Stimulated activated CD8-positive, alpha-beta memory T cell treated with anti-CD3 and anti-CD28 coated beads, Interleukin-2, amount 100 ng/mL, for 1 hour (primary cell): ENCODE measurements at regions not wholly inside any gene's neighbourhood (a gene's known extent, or its start where the extent isn't known, plus 50 kb on each side); places are given as distances from the start of the nearest gene placed in this dataset.
"Not testable (repeated sequence)": the region's sequence is repeated elsewhere in the genome, so short reads cannot be mapped to it uniquely, and the experiment has no call there.

ENCODE experiments used
- DNase-seq, 2 donors: peaks; one replicate each; pipeline ENCODE4 v3.0.0-alpha.2; 2020; ENCODE audit warnings: low read depth in 2 of 2

DNA sequence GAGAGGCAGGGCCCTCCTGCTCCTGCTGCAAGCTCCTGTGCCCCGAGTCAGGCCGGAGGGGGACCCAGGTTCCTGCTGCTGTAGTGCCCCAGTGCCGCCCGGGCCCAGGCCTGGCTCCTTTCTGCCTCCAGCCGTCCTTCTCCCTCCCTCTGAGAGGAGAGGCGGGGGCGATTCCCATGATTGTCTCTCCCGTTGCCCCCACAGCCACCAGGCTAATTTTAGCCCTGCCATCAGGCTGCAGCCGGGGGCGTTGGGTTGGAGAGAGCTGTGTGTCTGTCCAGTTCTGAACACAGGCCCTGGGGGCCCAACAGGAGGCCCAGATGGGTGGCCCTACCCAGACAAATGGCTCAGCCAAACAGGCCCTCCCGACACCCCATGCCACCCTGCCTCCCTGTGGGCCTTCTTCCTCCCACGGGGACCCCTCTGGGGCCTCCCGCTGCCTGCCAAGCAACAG is 214.8 kb downstream of the TBC1D2B start:
- DNase-seq: no peak

DNA sequence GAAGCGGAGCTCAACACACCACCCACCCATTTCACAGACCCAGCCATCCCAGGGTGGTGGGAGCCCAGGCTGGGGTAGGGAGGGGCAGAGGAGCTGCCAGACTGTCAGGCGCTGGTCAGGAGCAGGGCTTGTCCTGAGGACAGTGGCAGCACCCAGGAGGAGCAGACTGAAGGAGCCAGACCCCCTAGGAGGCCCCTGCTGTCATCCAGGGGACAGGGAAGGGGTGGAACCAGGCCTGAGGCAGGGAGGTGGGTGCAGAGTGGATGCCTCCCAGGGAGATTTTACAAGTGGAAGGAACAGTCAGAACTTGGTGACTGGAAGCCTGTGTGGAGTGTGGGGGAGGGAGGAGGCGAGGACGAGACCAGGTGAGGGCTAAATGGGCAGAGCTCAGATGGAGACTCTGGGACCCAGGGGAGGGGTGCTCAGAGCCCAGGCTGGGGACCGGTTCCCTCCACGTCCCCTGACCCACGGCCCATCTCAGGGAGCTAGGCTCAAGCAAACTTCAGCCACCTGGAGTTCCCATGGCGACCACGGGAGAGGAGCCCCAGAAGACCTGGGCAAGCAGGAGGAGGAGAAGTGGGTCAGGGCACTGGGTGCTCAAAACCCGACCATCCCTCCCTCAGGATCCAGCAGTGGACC is 215.4 kb downstream of the TBC1D2B start:
- DNase-seq: not testable (repeated sequence)

DNA sequence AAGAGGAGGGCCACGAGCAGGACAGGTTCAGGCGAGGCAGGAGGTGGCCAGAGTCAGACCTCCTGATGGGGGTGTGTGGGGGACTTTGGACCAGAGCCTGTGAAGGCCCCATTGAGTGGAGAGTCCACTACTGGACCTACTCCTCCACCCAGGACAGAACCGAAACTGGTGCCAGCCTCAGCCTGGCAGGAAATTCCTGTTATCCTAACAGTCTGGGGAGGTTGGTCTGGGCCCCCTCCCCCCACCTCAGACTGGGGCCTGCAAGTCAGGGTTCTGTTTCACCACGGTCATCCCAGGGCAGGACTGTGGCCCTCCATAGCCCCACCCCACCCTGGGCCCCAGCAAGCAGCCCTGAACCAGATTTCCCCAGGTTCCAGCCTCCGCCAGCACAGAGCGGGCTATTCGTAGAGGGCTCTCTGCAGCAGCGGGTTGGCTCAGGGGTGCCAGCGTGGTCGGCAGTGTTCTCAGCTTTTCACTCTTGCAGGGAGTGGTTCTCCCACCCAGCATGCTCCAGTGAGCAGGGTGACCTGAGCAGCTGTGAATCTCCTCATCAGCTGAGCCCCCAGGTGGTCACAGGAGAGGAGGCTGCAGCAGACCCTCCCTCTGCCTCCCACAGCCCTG is 217.3 kb downstream of the TBC1D2B start:
- DNase-seq: no peak

DNA sequence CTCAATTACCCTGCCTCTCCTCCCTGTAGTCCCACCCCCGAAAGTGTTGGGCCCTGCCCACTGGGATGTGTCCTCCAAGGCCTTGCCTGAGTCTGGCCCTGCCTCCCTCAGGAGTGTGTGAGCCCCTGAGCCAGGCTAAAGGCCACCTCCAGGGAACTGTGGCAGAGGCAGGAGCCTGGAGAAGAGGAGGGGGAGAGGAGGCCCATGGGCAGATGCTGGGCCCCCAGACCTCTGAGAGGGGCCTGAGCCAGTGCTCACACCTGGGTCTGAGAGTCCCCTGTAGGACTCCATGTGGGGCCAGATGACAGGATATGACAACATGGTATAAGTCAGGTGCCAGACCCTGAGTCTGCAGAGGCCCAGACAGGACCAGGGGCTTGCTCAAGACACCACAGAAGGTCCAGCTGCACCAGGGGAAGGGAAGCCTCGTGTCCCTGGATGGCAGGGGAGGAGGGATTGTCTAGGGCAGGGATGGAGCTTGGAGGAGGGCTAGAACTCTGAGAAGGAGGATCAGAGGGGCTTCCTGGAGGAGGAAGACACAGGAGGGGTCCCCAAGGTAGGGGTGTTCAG is 217.9 kb downstream of the TBC1D2B start:
- no peak for DNase-seq

DNA sequence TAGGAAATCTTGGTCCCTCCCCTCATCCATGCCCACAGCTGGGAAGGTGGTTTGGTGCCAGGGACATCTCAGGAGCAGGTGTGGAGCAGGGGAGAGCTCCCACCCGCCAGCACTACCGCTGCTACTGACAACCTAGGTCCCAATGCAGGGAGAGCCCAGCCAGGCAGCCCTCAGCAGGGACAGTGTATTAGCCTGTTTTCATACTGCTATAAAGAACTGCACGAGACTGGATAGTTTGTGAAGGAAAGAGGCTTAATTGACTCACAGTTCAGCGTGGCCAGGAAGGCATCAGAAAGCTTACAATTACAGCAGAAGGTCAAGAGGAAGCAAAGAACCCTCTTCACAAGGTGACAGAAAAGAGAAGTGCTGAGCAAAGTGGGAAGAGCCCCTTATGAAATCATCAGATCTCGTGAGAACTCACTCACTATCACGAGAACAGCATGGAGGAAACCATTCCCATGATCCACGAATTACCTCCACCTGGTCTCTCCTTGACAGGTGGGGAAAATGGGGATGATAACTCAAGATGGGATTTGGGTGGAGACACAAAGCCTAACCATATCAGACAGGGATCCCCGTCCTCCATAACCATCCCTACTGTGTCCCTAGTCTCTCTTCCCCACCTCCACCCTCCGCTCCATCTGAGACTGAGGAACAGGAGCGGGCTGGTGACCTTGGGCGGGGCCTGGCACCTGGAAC is 218.6 kb downstream of the TBC1D2B start:
- no peak for DNase-seq

DNA sequence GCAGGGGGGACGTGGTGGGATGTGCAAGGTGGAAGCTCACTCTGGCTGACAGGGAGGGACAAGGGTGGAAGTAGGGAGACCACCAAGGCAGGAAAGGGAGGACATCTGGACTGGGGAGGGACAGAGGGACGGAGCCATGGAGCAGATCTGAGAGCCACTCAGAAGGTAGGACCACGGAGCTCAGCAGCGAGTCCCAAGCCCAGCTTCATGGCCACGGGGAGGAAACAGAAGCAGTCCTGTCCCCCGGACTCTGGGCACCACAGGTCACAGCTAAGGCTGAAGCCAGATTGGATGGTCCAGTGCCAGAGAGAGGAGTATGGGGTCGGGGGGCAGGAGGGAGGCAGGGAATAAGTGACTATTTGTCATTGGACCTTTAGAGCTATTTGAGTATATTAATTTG is 220.1 kb downstream of the TBC1D2B start:
- no peak for DNase-seq

DNA sequence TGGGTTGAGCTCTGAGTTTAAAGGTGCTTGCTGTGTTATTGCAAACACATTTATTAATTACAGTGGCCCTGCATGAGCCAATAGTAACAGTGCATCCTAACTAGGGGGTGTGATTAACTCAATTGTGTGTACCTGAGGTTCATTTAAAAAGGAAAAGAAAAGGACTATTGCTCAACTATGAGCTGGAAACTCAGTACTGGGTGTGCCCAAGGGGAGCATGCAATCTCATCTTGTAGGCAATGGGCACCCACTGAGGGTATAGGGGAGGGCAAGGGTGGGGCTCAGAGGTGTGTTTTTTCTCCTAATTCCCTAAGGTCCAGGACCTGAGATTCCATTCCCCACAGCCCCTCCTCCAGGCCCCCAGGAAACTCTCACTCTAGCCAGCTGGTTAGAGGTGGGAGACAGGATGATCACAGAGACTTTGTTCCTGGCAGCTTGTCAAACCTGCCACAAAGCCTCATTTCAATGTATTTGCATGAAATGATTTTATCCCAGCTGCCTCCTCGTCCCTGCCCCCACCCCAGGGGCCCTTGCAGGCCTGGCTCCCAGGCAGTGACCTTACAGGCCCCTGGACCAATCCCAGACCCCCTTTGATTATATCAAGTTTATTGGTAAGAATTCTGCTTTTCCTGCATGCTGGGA is 220.7 kb downstream of the TBC1D2B start:
- DNase-seq: no peak

DNA sequence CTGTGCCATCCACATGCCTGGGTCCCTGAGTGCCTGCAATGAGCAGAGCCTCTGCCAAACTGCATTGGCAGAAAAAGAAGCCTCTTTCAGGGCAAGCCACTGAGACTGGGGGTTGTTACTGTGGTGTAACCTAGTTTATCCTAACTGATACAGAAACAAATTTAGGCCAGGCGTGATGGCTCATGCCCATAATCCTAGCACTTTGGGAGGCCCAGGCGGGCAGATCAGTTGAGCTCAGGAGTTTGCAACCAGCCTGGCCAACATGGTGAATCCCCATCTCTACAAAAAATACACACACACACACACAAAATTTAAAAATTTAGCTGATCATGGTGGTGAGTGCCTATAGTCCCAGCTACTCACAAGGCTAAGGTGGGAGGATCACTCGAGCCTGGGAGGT is 221.6 kb downstream of the TBC1D2B start:
- no peak for DNase-seq

DNA sequence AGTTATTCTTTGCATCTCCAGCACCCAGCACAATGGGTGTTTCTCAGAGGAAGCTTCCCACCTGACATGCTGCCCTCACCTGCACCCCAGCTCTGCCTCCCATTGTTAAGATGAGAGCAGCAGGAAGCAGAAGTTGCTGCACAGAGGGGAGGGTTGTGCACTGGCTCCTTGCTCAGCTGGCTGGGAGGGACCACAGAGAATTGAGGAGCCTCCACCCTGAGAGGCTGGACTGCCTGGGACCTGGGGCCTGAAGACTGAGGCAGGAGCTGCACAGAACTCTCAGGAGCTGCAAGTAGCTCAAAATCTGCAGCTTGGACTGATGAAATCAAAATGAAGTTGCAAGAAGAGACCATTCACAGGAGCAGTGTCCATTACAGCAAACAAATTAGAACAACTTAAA is 222.3 kb upstream of the LINGO1 start:
- no peak for DNase-seq

DNA sequence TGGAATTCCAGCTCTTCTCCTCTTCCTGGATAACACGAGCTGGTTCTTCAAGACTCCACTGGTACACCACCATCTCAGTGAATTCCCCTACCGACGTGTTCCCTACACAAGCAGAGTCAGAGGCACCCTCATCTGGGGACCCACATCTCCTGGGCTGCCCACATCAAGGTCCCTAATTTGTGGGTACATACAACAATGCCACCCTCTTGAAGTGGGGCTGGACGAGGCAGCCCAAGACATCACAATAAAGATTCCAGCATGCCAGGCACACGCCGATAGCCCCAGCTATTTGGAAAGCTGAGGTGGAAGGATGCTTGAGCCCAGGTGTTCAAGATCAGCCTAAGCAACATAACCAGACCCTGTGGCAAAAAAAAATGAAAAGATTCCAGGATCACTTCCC is 221.2 kb upstream of the LINGO1 start:
- DNase-seq: no peak

DNA sequence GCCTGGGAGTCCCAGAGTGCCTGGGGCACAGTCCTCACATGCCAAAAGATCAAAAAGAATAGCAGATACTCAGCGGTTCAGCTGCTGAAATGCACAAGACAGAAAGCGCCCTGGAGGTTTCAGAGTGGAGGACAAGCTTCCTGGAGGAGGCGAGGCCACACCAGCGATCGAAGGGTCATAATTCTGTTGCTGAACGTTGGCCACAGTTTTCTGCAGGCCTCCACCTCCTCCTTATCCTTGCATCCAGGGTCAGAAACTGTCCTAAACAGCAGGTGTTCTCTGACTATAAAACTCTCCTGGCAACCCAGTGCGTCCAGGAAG is 220.3 kb upstream of the LINGO1 start:
- DNase-seq: no peak

DNA sequence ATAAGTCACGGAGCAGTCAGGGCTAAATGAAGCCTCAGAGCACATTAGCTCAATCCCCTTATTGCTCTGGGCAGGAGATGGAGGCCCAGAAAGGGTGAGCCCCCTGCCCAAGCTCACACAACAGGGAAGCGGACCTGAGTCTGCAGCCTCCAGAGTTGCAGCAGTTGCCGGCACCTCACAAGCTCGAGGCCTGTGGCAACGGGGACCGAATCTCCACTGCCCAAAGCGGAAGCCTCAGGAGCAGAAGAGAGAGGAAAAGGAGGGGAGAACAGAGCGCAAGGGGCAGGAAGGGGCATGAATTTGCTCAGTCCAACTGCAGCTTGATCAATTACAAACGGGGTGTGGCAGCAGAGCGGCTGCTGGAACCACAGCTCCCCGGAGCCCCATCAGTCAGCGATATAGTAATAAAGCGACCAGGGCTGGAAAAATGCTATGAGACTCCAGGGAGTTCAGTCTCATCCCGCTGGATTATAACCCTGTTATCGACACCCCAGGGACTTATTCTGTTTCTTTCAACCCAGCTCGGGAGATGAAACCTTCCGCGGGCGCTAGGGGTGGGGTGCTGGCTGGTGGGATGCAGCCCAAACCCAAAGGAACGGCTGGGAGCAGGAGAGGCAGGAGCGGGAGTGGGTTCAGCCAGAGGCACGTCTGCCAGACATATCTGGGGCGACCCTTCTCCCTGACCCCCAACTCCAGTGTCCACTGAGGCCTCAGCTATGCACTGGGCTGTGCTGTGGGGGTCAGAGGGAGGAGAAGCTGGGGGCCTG is 219.7 kb upstream of the LINGO1 start:
- DNase-seq: no peak

DNA sequence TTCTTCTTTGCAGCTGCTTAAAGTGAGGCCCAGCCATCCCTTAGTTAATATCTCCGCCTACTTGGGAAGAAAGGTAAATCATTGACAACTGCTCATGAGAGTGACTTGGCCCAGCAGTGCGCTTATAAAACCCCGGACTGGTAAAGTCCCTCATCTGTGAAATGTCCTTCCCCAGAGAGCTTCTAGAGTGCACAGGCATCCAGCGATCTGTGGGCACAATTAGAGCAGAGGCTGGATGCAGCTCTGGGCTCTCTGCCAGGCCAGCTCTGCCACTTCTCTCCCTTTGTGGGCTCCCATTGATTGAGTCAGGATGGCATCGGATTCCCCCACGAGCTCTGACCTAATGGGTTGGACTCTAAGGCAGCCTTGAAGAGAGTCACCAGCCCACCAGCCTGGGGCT is 219.0 kb upstream of the LINGO1 start:
- no peak for DNase-seq

DNA sequence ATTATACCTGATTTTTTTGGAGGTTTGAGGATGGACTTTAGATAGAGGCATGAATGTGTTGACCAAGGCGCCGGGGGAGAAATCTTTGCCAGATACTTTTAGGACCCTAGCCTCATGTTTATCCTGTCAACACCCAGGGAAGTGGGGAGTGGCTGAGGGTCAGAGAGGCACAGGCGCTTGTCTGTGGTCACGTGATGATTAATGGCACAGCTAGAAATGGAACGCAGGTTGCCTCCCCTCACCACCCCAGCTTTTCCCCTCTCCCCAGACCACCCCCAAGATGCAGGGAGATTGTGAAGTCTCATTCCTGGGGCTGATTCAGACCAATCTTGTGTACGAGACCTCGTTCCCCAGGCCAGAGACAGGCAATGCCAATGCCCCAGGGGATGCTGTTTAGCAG is 218.4 kb upstream of the LINGO1 start:
- DNase-seq: no peak

DNA sequence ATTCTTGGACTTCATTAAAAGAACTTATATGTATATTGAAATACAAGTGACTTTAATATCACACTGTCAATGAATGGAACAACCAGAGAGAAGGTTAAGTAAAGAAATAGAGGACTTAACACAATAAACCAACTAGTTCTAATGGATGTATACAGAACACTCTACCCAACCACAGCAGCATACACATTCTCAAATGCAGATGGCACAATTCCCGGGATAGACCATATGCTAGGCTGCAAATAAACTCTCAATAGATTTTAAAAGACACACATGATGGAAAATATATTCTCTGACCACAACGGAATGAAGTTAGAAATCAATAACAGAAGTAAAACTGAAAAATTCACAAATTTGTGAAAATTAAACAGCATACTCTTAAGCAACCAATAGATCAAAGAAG is 214.3 kb upstream of the LINGO1 start:
- no peak for DNase-seq

DNA sequence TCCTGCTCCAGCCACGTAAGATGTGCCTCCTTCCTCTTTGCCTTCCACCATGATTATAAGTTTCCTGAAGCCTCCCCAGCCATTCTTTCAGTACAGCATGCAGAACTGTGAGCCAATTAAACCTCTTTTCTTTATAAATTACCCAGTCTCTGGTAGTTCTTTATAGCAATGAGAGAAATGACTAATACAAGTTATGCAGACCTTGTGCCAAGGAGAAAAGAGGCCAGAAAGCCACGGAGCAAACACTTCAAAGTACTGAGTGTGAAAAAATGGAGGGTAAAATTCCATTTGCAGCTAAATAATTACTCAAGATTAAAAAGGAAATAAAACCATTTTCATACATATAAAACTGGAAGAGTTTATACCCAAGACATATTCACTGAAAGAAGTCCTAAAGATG is 213.6 kb upstream of the LINGO1 start:
- no peak for DNase-seq

DNA sequence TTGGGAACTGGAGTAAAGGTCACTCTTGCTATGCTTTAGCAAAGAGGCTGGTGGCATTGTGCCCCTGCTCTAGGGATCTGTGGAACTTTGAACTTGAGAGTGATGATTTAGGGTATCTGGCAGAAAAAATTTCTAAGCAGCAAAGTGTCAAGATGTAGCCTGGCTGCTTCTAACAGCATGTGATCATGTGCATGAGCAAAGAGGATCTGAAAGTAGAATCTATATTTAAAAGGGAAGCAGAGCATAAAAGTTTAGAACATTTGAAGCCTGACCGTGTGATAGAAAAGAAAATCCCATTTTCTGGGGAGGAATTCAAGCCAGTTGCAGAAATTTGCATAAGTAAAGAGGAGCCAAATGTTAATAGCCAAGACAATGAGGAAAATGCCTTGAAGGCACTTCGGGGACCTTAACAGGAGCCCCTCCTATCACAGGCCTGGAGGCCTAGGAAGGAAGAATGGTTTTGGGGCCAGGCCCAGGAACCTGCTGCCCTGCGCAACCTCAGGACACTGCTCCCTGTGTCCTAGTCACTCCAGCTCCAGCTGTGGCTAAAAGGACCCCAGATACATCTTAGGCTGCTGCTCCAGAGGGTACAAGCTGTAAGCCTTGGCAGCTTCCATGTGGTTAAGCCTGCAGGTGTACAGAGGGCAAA is 212.2 kb upstream of the LINGO1 start:
- no peak for DNase-seq

DNA sequence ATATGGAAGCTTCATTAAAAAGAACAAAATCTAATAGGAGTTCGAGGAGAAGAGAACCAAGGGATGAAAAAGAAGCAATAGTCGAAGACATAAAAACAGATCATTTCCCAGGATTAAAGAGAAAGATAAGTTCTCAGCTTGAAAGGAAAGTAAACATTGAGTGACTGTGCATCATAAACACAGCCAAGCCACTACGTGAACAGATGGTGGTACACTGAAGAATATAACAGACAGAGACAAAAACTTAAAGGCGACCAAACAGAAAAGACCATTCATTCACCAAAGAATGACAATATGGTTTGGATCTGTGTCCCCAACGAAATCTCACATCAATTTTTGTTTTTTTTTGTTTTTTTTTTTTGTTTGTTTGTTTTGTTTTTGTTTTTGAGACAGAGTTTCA is 210.8 kb upstream of the LINGO1 start:
- DNase-seq: no peak

DNA sequence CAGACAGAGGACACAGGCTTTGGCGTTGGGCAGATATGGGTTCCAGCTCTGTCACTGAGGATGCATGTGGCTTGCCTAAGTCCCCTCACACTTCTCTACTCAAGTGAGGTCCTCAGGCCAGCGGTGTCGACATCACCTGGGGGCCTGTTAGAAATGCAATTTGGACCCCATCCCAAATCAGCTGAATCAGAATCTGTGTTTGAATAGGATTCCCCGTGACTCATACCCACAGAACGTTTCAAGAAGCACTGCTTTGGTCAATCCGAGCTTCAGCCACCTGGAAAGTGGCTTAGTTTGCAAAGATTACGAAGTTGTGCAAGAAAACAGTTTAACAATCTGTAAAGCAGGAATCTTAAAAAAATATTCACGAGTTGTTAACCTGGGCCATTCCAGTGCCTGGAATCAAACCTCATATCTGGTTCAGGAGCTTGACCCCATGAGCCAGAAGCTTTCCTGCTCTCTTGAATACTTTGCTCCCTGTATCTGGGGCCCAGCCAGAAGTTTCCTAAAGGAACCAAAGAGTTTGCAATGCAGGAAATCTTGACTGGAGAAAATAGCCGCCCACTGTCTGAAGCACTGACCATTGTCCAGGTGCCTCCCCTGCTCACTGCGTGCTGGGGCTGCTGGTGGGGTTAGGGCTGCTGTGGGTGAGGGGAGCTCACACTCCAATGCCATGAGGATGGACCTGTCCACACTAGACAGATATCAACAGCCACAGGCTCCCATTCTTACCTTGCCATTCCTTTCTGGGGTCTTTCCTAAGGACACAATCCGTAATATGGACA is 208.5 kb upstream of the LINGO1 start:
- DNase-seq: no peak
